ENCODE measurements at regions not wholly inside any gene's neighbourhood (a gene's known extent, or its start where the extent isn't known, plus 50 kb on each side); places are given as distances from the start of the nearest gene placed in this dataset.

- no peak for DNase-seq
- no peaks in the 10 kb centered on the region for H3K36me3 ChIP-seq
- H3K9me3 ChIP-seq = peaks cover 0 to 4% (median 0%) of the 10 kb centered on the region in 8 donors
- H3K27ac ChIP-seq = no peak overlapping the region
- no peaks in the 10 kb centered on the region for H3K27me3 ChIP-seq (replicated peaks in 1 of 7)
- intact Hi-C loops (cut with DNase I; ENCODE audit: low total_unique reads) = loop anchor here (5.0 kb wide), 1 partner anchor 91 kb away; no protein-coding TSS in a partner anchor
- no peak overlapping the region for H3K4me3 ChIP-seq
- TF ChIP-seq, protein P1, sequence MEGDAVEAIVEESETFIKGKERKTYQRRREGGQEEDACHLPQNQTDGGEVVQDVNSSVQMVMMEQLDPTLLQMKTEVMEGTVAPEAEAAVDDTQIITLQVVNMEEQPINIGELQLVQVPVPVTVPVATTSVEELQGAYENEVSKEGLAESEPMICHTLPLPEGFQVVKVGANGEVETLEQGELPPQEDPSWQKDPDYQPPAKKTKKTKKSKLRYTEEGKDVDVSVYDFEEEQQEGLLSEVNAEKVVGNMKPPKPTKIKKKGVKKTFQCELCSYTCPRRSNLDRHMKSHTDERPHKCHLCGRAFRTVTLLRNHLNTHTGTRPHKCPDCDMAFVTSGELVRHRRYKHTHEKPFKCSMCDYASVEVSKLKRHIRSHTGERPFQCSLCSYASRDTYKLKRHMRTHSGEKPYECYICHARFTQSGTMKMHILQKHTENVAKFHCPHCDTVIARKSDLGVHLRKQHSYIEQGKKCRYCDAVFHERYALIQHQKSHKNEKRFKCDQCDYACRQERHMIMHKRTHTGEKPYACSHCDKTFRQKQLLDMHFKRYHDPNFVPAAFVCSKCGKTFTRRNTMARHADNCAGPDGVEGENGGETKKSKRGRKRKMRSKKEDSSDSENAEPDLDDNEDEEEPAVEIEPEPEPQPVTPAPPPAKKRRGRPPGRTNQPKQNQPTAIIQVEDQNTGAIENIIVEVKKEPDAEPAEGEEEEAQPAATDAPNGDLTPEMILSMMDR (IDR thresholded peaks at IDR 0.05 in 8 of 11, conservative IDR thresholded peaks at IDR 0.05 in 3 of 11) = peak in 10 of 11 experiments; percentile 6 to 60 (median 43)
- TF ChIP-seq POLR2AphosphoS5 (IDR thresholded peaks at IDR 0.05) (no peak), POLR2A (IDR thresholded peaks at IDR 0.05) (no peak)
- WGBS, 5 donors = 72 to 92% (median 80%) methylated on average over 2 of the region's 2 CpGs
- peaks cover 8 to 59% (median 39%) of the 10 kb centered on the region in 6 donors for H3K4me1 ChIP-seq
These were observed 64.2 kb upstream of the ABL1 start for GRCh38 chr9:130770679-130771442.

- TF ChIP-seq POLR2A (IDR thresholded peaks at IDR 0.05) = no peak
- TF ChIP-seq, protein P1 (IDR thresholded peaks at IDR 0.05 in 8 of 11, conservative IDR thresholded peaks at IDR 0.05 in 3 of 11) = no peak
- TF ChIP-seq POLR2AphosphoS5 (IDR thresholded peaks at IDR 0.05) = no peak
- no peak for DNase-seq
- WGBS, 5 donors = 85 to 92% (median 91%) methylated on average over 3 of the region's 3 CpGs
- Histone ChIP-seq H3K4me3 (no peak overlapping the region), H3K27ac (no peak overlapping the region), H3K36me3 (no peaks in the 10 kb centered on the region), H3K9me3 (peaks cover 0 to 4% (median 0%) of the 10 kb centered on the region in 8 donors), H3K4me1 (peaks cover 0 to 46% (median 26%) of the 10 kb centered on the region in 6 donors), H3K27me3 (replicated peaks in 1 of 7) (no peaks in the 10 kb centered on the region)
- intact Hi-C loops (cut with DNase I; ENCODE audit: low total_unique reads) = loop anchor here (5.0 kb wide), 1 partner anchor 90 kb away; no protein-coding TSS in a partner anchor
These were observed 62.9 kb upstream of the ABL1 start for GRCh38 chr9:130772185-130772584.

DNA sequence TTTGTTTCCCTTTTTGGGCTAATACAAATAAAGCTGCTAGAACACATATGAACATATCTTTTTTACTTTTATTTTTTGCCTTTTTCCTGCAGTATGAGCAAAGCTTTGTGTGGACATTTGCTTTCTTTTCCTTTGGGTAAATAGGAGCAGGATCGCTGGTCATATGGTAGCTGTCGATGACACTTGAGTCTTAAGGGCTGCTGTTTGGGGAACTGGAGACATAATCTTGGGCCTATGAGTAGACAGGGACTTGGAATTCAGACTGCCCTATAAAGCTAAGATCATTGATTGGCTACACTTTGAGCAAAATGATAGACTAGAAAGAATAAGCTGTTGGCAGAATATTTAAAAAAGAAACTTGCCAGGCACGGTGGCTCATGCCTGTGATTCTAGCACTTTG, 60.9 kb upstream of the ABL1 start:
- intact Hi-C loops (cut with DNase I; ENCODE audit: low total_unique reads) = loop anchor here (5.0 kb wide), 1 partner anchor 88 kb away; no protein-coding TSS in a partner anchor
- H3K9me3 ChIP-seq = peaks cover 0 to 4% (median 0%) of the 10 kb centered on the region in 8 donors
- no peaks in the 10 kb centered on the region for H3K27me3 ChIP-seq (replicated peaks in 1 of 7)
- H3K4me1 ChIP-seq = peaks cover 0 to 26% (median 9%) of the 10 kb centered on the region in 6 donors
- TF ChIP-seq POLR2AphosphoS5 (IDR thresholded peaks at IDR 0.05) = no peak
- no peak for TF ChIP-seq POLR2A (IDR thresholded peaks at IDR 0.05)
- TF ChIP-seq, protein P1 (IDR thresholded peaks at IDR 0.05 in 8 of 11, conservative IDR thresholded peaks at IDR 0.05 in 3 of 11) = no peak
- no peaks in the 10 kb centered on the region for H3K36me3 ChIP-seq
- DNase-seq = no peak
- WGBS, 5 donors = 88 to 98% (median 90%) methylated on average over 3 of the region's 3 CpGs
- no peak overlapping the region for H3K27ac ChIP-seq
- H3K4me3 ChIP-seq = no peak overlapping the region

- intact Hi-C loops (cut with DNase I; ENCODE audit: low total_unique reads) = no loop called here
- Histone ChIP-seq H3K4me1 (peaks cover 0 to 25% (median 9%) of the 10 kb centered on the region in 6 donors), H3K27ac (no peak overlapping the region), H3K36me3 (no peaks in the 10 kb centered on the region), H3K27me3 (replicated peaks in 1 of 7) (no peaks in the 10 kb centered on the region), H3K4me3 (no peak overlapping the region), H3K9me3 (peaks cover 0 to 4% (median 0%) of the 10 kb centered on the region in 8 donors)
- TF ChIP-seq POLR2A (IDR thresholded peaks at IDR 0.05) = no peak
- TF ChIP-seq POLR2AphosphoS5 (IDR thresholded peaks at IDR 0.05) = no peak
- TF ChIP-seq, protein P1 (IDR thresholded peaks at IDR 0.05 in 8 of 11, conservative IDR thresholded peaks at IDR 0.05 in 3 of 11) = no peak
- DNase-seq = no peak
- WGBS, 5 donors = 94 to 98% (median 94%) methylated on average over 5 of the region's 5 CpGs
These were observed 59.6 kb upstream of the ABL1 start for GRCh38 chr9:130775336-130775991.
